H1 (cell line): ENCODE measurements at regions not wholly inside any gene's neighbourhood (a gene's known extent, or its start where the extent isn't known, plus 50 kb on each side); places are given as distances from the start of the nearest gene placed in this dataset.

Experiments
- CTCF ChIA-PET: fragments of 300-600 bp; sonication (Branson Sonifier 250); formaldehyde crosslinking; loops from one replicate; lab custom pipeline; 2021; ENCODE audit not compliant: partially characterized antibody; lab: Charles Lee
- POLR2A ChIA-PET: fragments of 300-600 bp; sonication (Branson Sonifier 250); formaldehyde crosslinking; loops from one replicate; lab custom pipeline; 2021; ENCODE audit warnings: inconsistent platforms; ENCODE audit not compliant: partially characterized antibody; lab: Charles Lee
- DNase-seq, 2 experiments: peaks; one replicate each; pipeline versions ENCODE4 v3.0.0 to v3.0.0-alpha.2; 2010 to 2022; ENCODE audit warnings: low spot score in 2 of 2, low read depth in 1 of 2, mixed read lengths in 1 of 2
- FAIRE-seq: peaks from 2 replicates; lab custom pipeline; 2011; peaks lifted over from hg19 to GRCh38; lab: Jason Lieb, UNC
- H2AFZ ChIP-seq: 2 replicates; pipeline ENCODE4 v1.8.1; 2012; ENCODE audit warnings: low read length, inconsistent platforms
- H2AK5ac ChIP-seq: 2 replicates; pipeline ENCODE4 v1.6.1; 2013; ENCODE audit warnings: low read depth, low read length
- H2BK120ac ChIP-seq: replicated peaks from 2 replicates; pipeline ENCODE3; 2013; ENCODE audit warnings: low read depth, low read length, inconsistent platforms
- H2BK12ac ChIP-seq: 2 replicates; pipeline ENCODE4 v1.6.1; 2013; ENCODE audit warnings: low read depth, low read length
- H2BK15ac ChIP-seq: 2 replicates; pipeline ENCODE4 v1.6.1; 2013; ENCODE audit warnings: low read length
- H2BK20ac ChIP-seq: 2 replicates; pipeline ENCODE4 v1.6.1; 2013; ENCODE audit warnings: low read length
- H2BK5ac ChIP-seq: 2 replicates; pipeline ENCODE4 v1.6.1; 2013; ENCODE audit warnings: low read depth, low read length
- H3K14ac ChIP-seq: 2 replicates; pipeline ENCODE4 v1.6.1; 2013; ENCODE audit warnings: inconsistent platforms; ENCODE audit not compliant: insufficient read length
- H3K18ac ChIP-seq: 2 replicates; pipeline ENCODE4 v1.6.1; 2013; ENCODE audit warnings: low read length; ENCODE audit errors: extremely low read depth
- H3K23ac ChIP-seq: 2 replicates; pipeline ENCODE4 v1.6.1; 2013; ENCODE audit warnings: inconsistent platforms; ENCODE audit not compliant: insufficient read length
- H3K23me2 ChIP-seq: 2 replicates; pipeline ENCODE4 v1.6.1; 2013; ENCODE audit warnings: low read depth, low read length
- H3K27ac ChIP-seq: 2 replicates; pipeline ENCODE4 v1.6.1; 2011; ENCODE audit warnings: low read depth, low read length, inconsistent platforms
- H3K27me3 ChIP-seq, 4 experiments: replicated peaks in 1 of 4; 1 replicate in 1 of 4; 2 replicates in 3 of 4; pipeline versions ENCODE4 v1.6.1 to v1.8.1; 2011 to 2013; ENCODE audit warnings: low read length in 3 of 4, mild to moderate bottlenecking in 3 of 4, inconsistent platforms in 2 of 4, mixed read lengths in 2 of 4, moderate library complexity in 1 of 4; ENCODE audit not compliant: control insufficient read depth in 3 of 4, insufficient read depth in 3 of 4; ENCODE audit errors: extremely low read depth in 1 of 4
- H3K36me3 ChIP-seq, 4 experiments: 2 replicates each; pipeline versions ENCODE4 v1.6.1 to v1.8.1; 2011 to 2013; ENCODE audit warnings: mild to moderate bottlenecking in 4 of 4, low read length in 3 of 4, moderate library complexity in 2 of 4, control low read depth in 1 of 4, inconsistent platforms in 1 of 4; ENCODE audit not compliant: insufficient read depth in 4 of 4, control insufficient read depth in 2 of 4
- H3K4ac ChIP-seq: replicated peaks from 2 replicates; pipeline ENCODE3; 2013; ENCODE audit warnings: low read length, low read depth, mixed read lengths, inconsistent platforms; ENCODE audit not compliant: insufficient read length
- H3K4me1 ChIP-seq, 4 experiments: replicated peaks in 1 of 4; 1 replicate in 1 of 4; 2 replicates in 3 of 4; pipeline versions ENCODE4 v1.6.1 to v1.8.1; 2011 to 2013; ENCODE audit warnings: low read length in 3 of 4, inconsistent platforms in 2 of 4, mixed read lengths in 1 of 4; ENCODE audit not compliant: insufficient read depth in 4 of 4, control insufficient read depth in 3 of 4
- H3K4me2 ChIP-seq, 2 experiments: 2 replicates each; pipeline versions ENCODE4 v1.6.1 to v1.8.1; 2011 to 2013; ENCODE audit warnings: low read depth in 2 of 2, low read length in 2 of 2, control low read depth in 1 of 2, inconsistent platforms in 1 of 2, mild to moderate bottlenecking in 1 of 2; ENCODE audit not compliant: insufficient read depth in 1 of 2
- H3K4me3 ChIP-seq, 4 experiments: fragments of 200-600, 300-600 bp in 1 of 4; sonication (generic), shearing (Covaris generic), sonication (Bioruptor Twin) in 1 of 4; 2 replicates each; pipeline versions ENCODE4 v1.5.1 to v1.8.1; 2011 to 2016; ENCODE audit warnings: low read length in 4 of 4, low read depth in 3 of 4, control low read depth in 2 of 4, inconsistent platforms in 2 of 4, mild to moderate bottlenecking in 2 of 4, mixed read lengths in 1 of 4, moderate library complexity in 1 of 4; ENCODE audit not compliant: insufficient read depth in 2 of 4; ENCODE audit errors: extremely low read depth in 1 of 4
- H3K56ac ChIP-seq: replicated peaks from 2 replicates; pipeline ENCODE3; 2013; ENCODE audit warnings: low read depth, mild to moderate bottlenecking, mixed read lengths, low read length, inconsistent platforms; ENCODE audit not compliant: insufficient read length
- H3K79me1 ChIP-seq: 2 replicates; pipeline ENCODE4 v1.6.1; 2013; ENCODE audit warnings: low read depth, low read length, control low read depth
- H3K79me2 ChIP-seq, 2 experiments: 2 replicates each; pipeline versions ENCODE4 v1.6.1 to v1.8.1; 2012 to 2013; ENCODE audit warnings: low read length in 2 of 2, mild to moderate bottlenecking in 2 of 2, inconsistent platforms in 1 of 2; ENCODE audit not compliant: insufficient read depth in 2 of 2, control insufficient read depth in 1 of 2
- H3K9ac ChIP-seq, 4 experiments: replicated peaks in 1 of 4; 1 replicate in 1 of 4; 2 replicates in 3 of 4; pipeline versions ENCODE4 v1.6.1 to v1.8.1; 2011 to 2013; ENCODE audit warnings: low read depth in 3 of 4, low read length in 3 of 4, control low read depth in 2 of 4, mild to moderate bottlenecking in 2 of 4, moderate library complexity in 2 of 4, inconsistent platforms in 1 of 4; ENCODE audit errors: extremely low read depth in 1 of 4
- H3K9me3 ChIP-seq, 2 experiments: 2 replicates each; pipeline versions ENCODE4 v1.6.1 to v1.8.1; 2012 to 2013; ENCODE audit warnings: mild to moderate bottlenecking in 2 of 2, moderate library complexity in 2 of 2, control low read depth in 1 of 2, inconsistent platforms in 1 of 2, low read depth in 1 of 2, low read length in 1 of 2, mixed read lengths in 1 of 2; ENCODE audit not compliant: insufficient read depth in 2 of 2
- H4K20me1 ChIP-seq, 2 experiments: replicated peaks in 1 of 2; 2 replicates each; pipeline versions ENCODE3 to v1.8.1; 2011 to 2013; ENCODE audit warnings: inconsistent platforms in 2 of 2, low read length in 2 of 2, mild to moderate bottlenecking in 1 of 2; ENCODE audit not compliant: insufficient read depth in 2 of 2, control insufficient read depth in 1 of 2
- H4K5ac ChIP-seq: 2 replicates; pipeline ENCODE4 v1.6.1; 2013; ENCODE audit warnings: low read length, low read depth, mixed read lengths, inconsistent platforms; ENCODE audit not compliant: insufficient read length
- H4K8ac ChIP-seq: 2 replicates; pipeline ENCODE4 v1.8.0; 2013; ENCODE audit warnings: mild to moderate bottlenecking, moderate library complexity, low read length, inconsistent platforms; ENCODE audit not compliant: insufficient read depth; ENCODE audit errors: extremely low read depth
- H4K91ac ChIP-seq: replicated peaks from 2 replicates; pipeline ENCODE3; 2013; ENCODE audit warnings: low read length, mixed read lengths, inconsistent platforms; ENCODE audit not compliant: insufficient read length
- ATF2 ChIP-seq: IDR thresholded peaks from 2 replicates; pipeline ENCODE4 v1.6.1; 2012; ENCODE audit warnings: low read length, inconsistent platforms
- E2F6 ChIP-seq: IDR thresholded peaks from 2 replicates; pipeline ENCODE4 v1.6.1; 2012; ENCODE audit warnings: inconsistent platforms
- GABPA ChIP-seq: IDR thresholded peaks from 2 replicates; pipeline ENCODE4 v1.6.1; 2011; ENCODE audit warnings: mild to moderate bottlenecking, low read length, moderate library complexity, borderline replicate concordance; ENCODE audit not compliant: insufficient read depth
- GTF2F1 ChIP-seq: IDR thresholded peaks from 2 replicates; pipeline ENCODE4 v1.6.1; 2012; ENCODE audit warnings: low read depth, low read length, improper control_type of control experiment, borderline replicate concordance
- SP2 ChIP-seq: IDR thresholded peaks from 2 replicates; pipeline ENCODE4 v1.6.1; 2012; ENCODE audit warnings: mild to moderate bottlenecking, low read length, inconsistent platforms
- TAF7 ChIP-seq: optimal IDR thresholded peaks from 2 replicates; pipeline ENCODE3; 2011; ENCODE audit warnings: low read depth, mild to moderate bottlenecking, inconsistent platforms, low read length, moderate library complexity, borderline replicate concordance
- USF2 ChIP-seq: IDR thresholded peaks from 2 replicates; pipeline ENCODE4 v1.6.1; 2011; ENCODE audit warnings: low read length, improper control_type of control experiment
- WGBS, 2 experiments: shearing (Covaris generic) in 1 of 2; methylation state at CpG; one replicate each; pipeline versions ENCODE4 v1.1.6 to v1.1.7; 2013 to 2015; ENCODE audit warnings: low lambda C conversion rate in 2 of 2, mixed read lengths in 2 of 2, inconsistent platforms in 1 of 2, low coverage in 1 of 2, missing lambda C conversion rate in 1 of 2; ENCODE audit not compliant: insufficient replicate concordance in 2 of 2, insufficient coverage in 1 of 2, insufficient read length in 1 of 2; ENCODE audit errors: extremely low coverage in 1 of 2, missing lambda C conversion rate in 1 of 2; 5-methylcytosine and 5-hydroxymethylcytosine counted together

GRCh38 chr2:147779440-147779839 is 65.4 kb upstream of the ACVR2A start:
- POLR2A ChIA-PET: no interaction called here
- no peak overlapping the region for H3K27ac ChIP-seq
- 89% methylated on average over 1 of the region's 1 CpG; no CpG with 5 or more reads in 1 of the 2 experiments for WGBS, 2 experiments
- no peak overlapping the region for H2BK12ac ChIP-seq
- no peak overlapping the region for H2BK15ac ChIP-seq
- H3K18ac ChIP-seq: no peak overlapping the region
- peaks cover 0 to 3% (median 1%) of the 10 kb centered on the region in 4 experiments; a peak in 3 of 7 replicates for H3K4me1 ChIP-seq
- no peaks in the 10 kb centered on the region for H4K20me1 ChIP-seq
- no peak overlapping the region for H2BK20ac ChIP-seq
- H2BK120ac ChIP-seq: no peak overlapping the region
- H3K36me3 ChIP-seq: no peaks in the 10 kb centered on the region
- H2AFZ ChIP-seq: no peak overlapping the region
- no peaks in the 10 kb centered on the region for H3K27me3 ChIP-seq
- H4K5ac ChIP-seq: no peak overlapping the region
- no peak overlapping the region for H3K9ac ChIP-seq
- H3K23me2 ChIP-seq: no peaks in the 10 kb centered on the region
- no peak for DNase-seq
- no peak overlapping the region for H2BK5ac ChIP-seq
- no peak overlapping the region for H3K4ac ChIP-seq
- H2AK5ac ChIP-seq: no peak overlapping the region
- no peaks in the 10 kb centered on the region for H3K9me3 ChIP-seq
- no peak overlapping the region for H3K4me3 ChIP-seq
- no peak overlapping the region for H4K91ac ChIP-seq
- H3K56ac ChIP-seq: no peak overlapping the region
- no peak overlapping the region for H3K14ac ChIP-seq
- no peak overlapping the region for H4K8ac ChIP-seq
- H3K23ac ChIP-seq: no peak overlapping the region
- no peak for FAIRE-seq
- CTCF ChIA-PET: no interaction called here
- no peak for TF ChIP-seq SP2
- no peak for TF ChIP-seq E2F6
- TF ChIP-seq GABPA: no peak
- no peak for TF ChIP-seq USF2
- no peak for TF ChIP-seq TAF7
- TF ChIP-seq GTF2F1: no peak
- no peak for TF ChIP-seq ATF2
- no peak overlapping the region for H3K4me2 ChIP-seq
- H3K79me2 ChIP-seq: no peaks in the 10 kb centered on the region
- H3K79me1 ChIP-seq: no peaks in the 10 kb centered on the region
